ENCODE measurements at regions not wholly inside any gene's neighbourhood (a gene's known extent, or its start where the extent isn't known, plus 50 kb on each side); places are given as distances from the start of the nearest gene placed in this dataset.

DNA sequence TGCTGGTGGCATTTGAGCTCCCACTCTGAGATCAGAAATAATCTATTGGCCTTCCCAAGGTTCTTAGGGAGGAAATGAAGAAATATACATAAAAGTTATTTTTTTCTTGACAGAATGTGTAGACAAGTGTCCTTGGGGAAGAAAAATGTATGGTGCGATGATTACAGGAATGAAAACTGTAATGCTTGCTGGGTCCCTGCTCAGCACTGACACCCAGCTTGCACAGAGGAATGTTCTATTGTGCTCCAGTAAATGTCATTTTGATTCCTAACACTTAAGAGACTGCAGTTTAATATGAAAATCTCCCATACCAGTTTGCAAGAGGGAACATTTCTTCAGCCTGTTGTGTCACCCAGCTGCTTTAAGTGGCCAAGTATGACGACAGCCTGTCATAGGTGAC is 271.3 kb upstream of the TPM1 start:
- Histone ChIP-seq H3K4me2 (ENCODE audit: low read length) (no peak overlapping the region), H3K36me3 (ENCODE audit: insufficient read depth, low read length) (no peaks in the 10 kb centered on the region), H4K20me1 (ENCODE audit: insufficient read depth, low read length) (no peaks in the 10 kb centered on the region), H3K4me3 (ENCODE audit: low read depth, low read length, poor library complexity, severe bottlenecking) (no peak overlapping the region), H3K27ac (ENCODE audit: low read depth, low read length, poor library complexity, severe bottlenecking) (no peak overlapping the region), H3K9me3 (ENCODE audit: low read length) (no peaks in the 10 kb centered on the region), H3K4me1 (ENCODE audit: insufficient read depth, low read length, poor library complexity, severe bottlenecking) (no peaks in the 10 kb centered on the region), H3K9me2 (ENCODE audit: insufficient read depth, low read length) (no peaks in the 10 kb centered on the region), H2AFZ (ENCODE audit: low read length) (no peak overlapping the region), H3K79me2 (ENCODE audit: insufficient read depth, low read depth, low read length) (no peaks in the 10 kb centered on the region)
- CTCF ChIA-PET (ENCODE audit: unreplicated experiment): no interaction called here
- DNase-seq (ENCODE audit: low spot score): no peak
- intact Hi-C loops (cut with micrococcal nuclease; ENCODE audit: unreplicated experiment): no loop called here
- BruUV-seq (replicated peaks): no TSS peak
- TF ChIP-seq CTCF (conservative IDR thresholded peaks at IDR 0.05; ENCODE audit: low read length) (no peak), EZH2phosphoT487 (IDR thresholded peaks at IDR 0.05; ENCODE audit: borderline replicate concordance, low read depth, low read length) (no peak)
- POLR2A ChIA-PET: no interaction called here

- Histone ChIP-seq H3K9me3 (ENCODE audit: low read length) (no peaks in the 10 kb centered on the region), H3K79me2 (ENCODE audit: insufficient read depth, low read depth, low read length) (no peaks in the 10 kb centered on the region), H4K20me1 (ENCODE audit: insufficient read depth, low read length) (no peaks in the 10 kb centered on the region), H3K9me2 (ENCODE audit: insufficient read depth, low read length) (no peaks in the 10 kb centered on the region), H3K4me1 (ENCODE audit: insufficient read depth, low read length, poor library complexity, severe bottlenecking) (no peaks in the 10 kb centered on the region), H3K27ac (ENCODE audit: low read depth, low read length, poor library complexity, severe bottlenecking) (no peak overlapping the region), H3K36me3 (ENCODE audit: insufficient read depth, low read length) (no peaks in the 10 kb centered on the region), H2AFZ (ENCODE audit: low read length) (no peak overlapping the region), H3K4me2 (ENCODE audit: low read length) (no peak overlapping the region), H3K4me3 (ENCODE audit: low read depth, low read length, poor library complexity, severe bottlenecking) (no peak overlapping the region)
- TF ChIP-seq EZH2phosphoT487 (IDR thresholded peaks at IDR 0.05; ENCODE audit: borderline replicate concordance, low read depth, low read length): no peak
- ChIA-PET POLR2A (no interaction called here), CTCF (ENCODE audit: unreplicated experiment) (no interaction called here)
- no TSS peak for BruUV-seq (replicated peaks)
- intact Hi-C loops (cut with micrococcal nuclease; ENCODE audit: unreplicated experiment): no loop called here
- no peak for DNase-seq (ENCODE audit: low spot score)
Measured at GRCh38 chr15:62773369-62774165, 269.0 kb upstream of the TPM1 start.

GRCh38 chr15:62775932-62776331 is 266.6 kb upstream of the TPM1 start:
- no peak overlapping the region for H3K4me3 ChIP-seq (ENCODE audit: low read depth, low read length, poor library complexity, severe bottlenecking)
- no peaks in the 10 kb centered on the region for H3K9me3 ChIP-seq (ENCODE audit: low read length)
- ChIA-PET POLR2A (no interaction called here), CTCF (ENCODE audit: unreplicated experiment) (no interaction called here)
- intact Hi-C loops (cut with micrococcal nuclease; ENCODE audit: unreplicated experiment): no loop called here
- no peak overlapping the region for H3K4me2 ChIP-seq (ENCODE audit: low read length)
- H4K20me1 ChIP-seq (ENCODE audit: insufficient read depth, low read length): no peaks in the 10 kb centered on the region
- H3K79me2 ChIP-seq (ENCODE audit: insufficient read depth, low read depth, low read length): no peaks in the 10 kb centered on the region
- H3K4me1 ChIP-seq (ENCODE audit: insufficient read depth, low read length, poor library complexity, severe bottlenecking): no peaks in the 10 kb centered on the region
- BruUV-seq (replicated peaks): no TSS peak
- H3K36me3 ChIP-seq (ENCODE audit: insufficient read depth, low read length): no peaks in the 10 kb centered on the region
- no peak overlapping the region for H3K27ac ChIP-seq (ENCODE audit: low read depth, low read length, poor library complexity, severe bottlenecking)
- no peak overlapping the region for H2AFZ ChIP-seq (ENCODE audit: low read length)
- no peak for TF ChIP-seq EZH2phosphoT487 (IDR thresholded peaks at IDR 0.05; ENCODE audit: borderline replicate concordance, low read depth, low read length)
- TF ChIP-seq CTCF (conservative IDR thresholded peaks at IDR 0.05; ENCODE audit: low read length): no peak
- H3K9me2 ChIP-seq (ENCODE audit: insufficient read depth, low read length): no peaks in the 10 kb centered on the region
- no peak for DNase-seq (ENCODE audit: low spot score)
